Stimulated activated CD4-positive, alpha-beta T cell treated with anti-CD3 and anti-CD28 coated beads, TNF-alpha, amount 100 ng/mL, for 24 hours (primary cell): ENCODE measurements at regions not wholly inside any gene's neighbourhood (a gene's known extent, or its start where the extent isn't known, plus 50 kb on each side); places are given as distances from the start of the nearest gene placed in this dataset.

Experiments used
- DNase-seq, 3 experiments: peaks; one replicate each; pipeline ENCODE4 v3.0.0-alpha.2; 2020; ENCODE audit warnings: low read depth in 3 of 3

GRCh38 chr2:102078773-102079172 is 63.8 kb upstream of the IL1R1 start:
- no peak for DNase-seq

- no peak for DNase-seq
Measured at GRCh38 chr2:102080451-102081242, 61.9 kb upstream of the IL1R1 start.

GRCh38 chr2:102081243-102081522 is 61.4 kb upstream of the IL1R1 start:
- DNase-seq: no peak

GRCh38 chr2:102081606-102082005 is 60.9 kb upstream of the IL1R1 start:
- DNase-seq: no peak

- DNase-seq: peak; percentile 28 to 45 (median 37)
Measured at GRCh38 chr2:102082571-102083392, 59.8 kb upstream of the IL1R1 start.

GRCh38 chr2:102083393-102083703 is 59.2 kb upstream of the IL1R1 start:
- DNase-seq: no peak

GRCh38 chr2:102084651-102085050 is 57.9 kb upstream of the IL1R1 start:
- DNase-seq: no peak

GRCh38 chr2:102085238-102085637 is 57.3 kb upstream of the IL1R1 start:
- DNase-seq: no peak

- no peak for DNase-seq
Measured at GRCh38 chr2:102086150-102086872, 56.2 kb upstream of the IL1R1 start.

GRCh38 chr2:102091121-102091520 is 51.4 kb upstream of the IL1R1 start:
- no peak for DNase-seq

- DNase-seq: no peak
Measured at GRCh38 chr2:102091908-102092307, 50.6 kb upstream of the IL1R1 start.

- no peak for DNase-seq
Measured at GRCh38 chr2:102092535-102092934, 50.0 kb upstream of the IL1R1 start.
